ENCODE measurements at regions not wholly inside any gene's neighbourhood (a gene's known extent, or its start where the extent isn't known, plus 50 kb on each side); places are given as distances from the start of the nearest gene placed in this dataset.
"Not testable (repeated sequence)": the region's sequence is repeated elsewhere in the genome, so short reads cannot be mapped to it uniquely, and the experiment has no call there.

DNA sequence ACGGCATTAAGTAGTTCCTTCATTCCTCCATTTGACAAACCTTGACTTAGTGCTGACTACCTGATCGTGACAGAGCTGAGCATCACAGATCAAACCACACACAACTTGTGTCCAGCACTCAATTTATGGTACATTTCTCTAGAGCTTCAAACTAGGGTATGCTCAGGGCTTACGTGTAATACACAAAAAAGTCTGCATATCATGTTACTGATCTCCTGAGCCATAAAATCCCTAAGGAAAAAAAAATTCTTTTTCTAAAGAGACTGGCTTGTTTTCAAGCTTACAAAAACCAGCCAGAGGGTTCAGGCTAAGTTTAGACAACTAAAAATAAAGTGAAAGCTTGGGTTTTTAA lies 88.0 kb upstream of the ALKAL2 start:
- DNase-seq (ENCODE audit: low read depth): no peak

DNA sequence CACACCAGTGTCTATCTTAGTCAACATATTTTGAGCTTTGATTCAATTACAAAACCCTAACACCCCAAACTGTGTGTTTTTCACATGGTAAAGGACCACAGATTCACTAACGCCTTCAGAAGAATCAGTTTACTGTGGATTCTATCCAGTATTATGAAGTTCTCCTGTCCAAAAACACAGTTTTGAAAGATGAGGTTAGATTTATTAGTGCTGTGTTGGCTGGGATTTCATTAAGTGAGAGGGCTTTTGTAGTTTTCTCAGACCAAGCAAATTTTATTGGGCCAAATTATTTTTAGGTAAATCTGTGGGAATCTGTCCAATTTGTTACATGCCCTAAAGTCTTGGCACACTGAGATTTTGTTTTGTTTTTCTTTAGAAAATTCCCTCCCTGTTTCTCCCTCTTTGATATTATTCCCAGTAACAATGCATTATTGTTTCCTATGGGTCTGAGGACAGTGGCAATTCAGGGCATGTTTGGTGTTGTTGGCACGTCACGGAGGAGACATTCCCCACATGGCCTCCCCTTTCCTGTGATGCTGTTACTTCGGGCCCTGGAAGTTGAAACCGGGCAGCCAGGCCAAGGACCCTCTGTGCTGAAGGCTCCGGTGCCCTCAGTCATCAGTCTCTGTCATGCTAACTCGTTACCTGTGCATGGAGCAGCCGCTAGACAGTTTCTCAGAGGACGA lies 87.5 kb upstream of the ALKAL2 start:
- DNase-seq (ENCODE audit: low read depth): no peak

- no peak for DNase-seq (ENCODE audit: low read depth)
Measured at GRCh38 chr2:368386-368785, 80.5 kb upstream of the ALKAL2 start.

GRCh38 chr2:367246-367645 lies 79.4 kb upstream of the ALKAL2 start:
- DNase-seq (ENCODE audit: low read depth): no peak

DNA sequence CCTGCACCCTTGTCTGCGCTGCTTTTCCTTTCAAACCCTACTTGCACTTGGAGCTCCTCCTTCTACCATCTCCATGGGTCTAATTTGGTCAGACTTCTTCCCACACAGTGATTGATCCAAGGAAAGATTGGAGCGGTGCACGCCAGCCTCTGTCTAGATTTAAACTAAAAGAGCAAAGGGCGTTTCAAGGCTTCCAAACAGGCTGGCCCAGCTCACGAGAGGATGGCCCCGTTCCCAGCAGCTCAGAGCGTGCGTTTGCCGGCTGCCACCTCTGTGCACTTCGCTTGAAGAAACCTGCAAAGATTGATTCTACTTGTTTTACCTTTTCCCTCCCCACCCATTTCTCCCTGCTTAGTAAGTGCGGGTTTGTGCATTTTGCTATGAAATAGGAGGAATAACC lies 78.8 kb upstream of the ALKAL2 start:
- DNase-seq (ENCODE audit: low read depth): no peak

- no peak for DNase-seq (ENCODE audit: low read depth)
Measured at GRCh38 chr2:365367-366275, 77.7 kb upstream of the ALKAL2 start.

DNA sequence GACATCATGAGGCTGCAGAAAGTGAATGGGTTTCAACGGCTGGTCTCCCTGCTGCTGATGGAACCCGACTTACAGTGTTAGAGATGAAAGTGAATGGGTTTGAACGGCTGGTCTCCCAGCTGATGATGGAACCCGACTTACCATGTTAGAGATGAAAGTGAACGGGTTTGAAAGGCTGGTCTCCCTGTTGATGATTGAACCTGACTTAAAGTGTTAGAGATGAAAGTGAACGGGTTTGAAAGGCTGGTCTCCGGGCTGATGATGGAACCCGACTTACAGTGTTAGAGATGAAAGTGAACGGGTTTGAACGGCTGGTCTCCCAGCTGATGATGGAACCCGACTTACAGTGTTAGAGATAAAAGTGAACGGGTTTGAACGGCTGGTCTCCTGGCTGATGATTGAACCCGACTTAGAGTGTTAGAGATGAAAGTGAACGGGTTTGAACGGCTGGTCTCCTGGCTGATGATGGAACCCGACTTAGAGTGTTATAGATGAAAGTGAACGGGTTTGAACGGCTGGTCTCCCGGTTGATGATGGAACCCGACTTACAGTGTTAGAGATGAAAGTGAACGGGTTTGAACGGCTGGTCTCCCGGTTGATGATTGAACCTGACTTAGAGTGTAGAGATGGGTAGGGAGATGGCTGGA lies 76.1 kb upstream of the ALKAL2 start:
- DNase-seq (ENCODE audit: low read depth): no peak

DNA sequence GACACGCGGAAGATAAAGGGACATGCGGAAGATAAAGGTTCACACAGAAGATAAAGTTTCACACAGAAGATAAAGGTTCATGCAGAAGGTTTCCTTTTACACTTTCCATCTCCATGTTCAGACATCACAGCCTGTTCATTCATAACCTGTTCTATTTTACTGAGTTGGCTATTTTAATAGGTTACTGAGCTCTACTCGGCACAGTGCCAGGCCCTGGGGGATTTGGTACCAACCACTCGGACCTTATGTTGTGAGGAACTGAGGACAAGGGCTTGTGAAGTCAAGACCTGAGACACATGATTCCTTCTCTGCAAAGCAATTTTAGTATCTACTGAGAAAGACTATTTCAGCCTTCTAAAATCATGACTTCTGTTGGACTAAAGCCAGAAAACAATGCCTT lies 75.0 kb upstream of the ALKAL2 start:
- DNase-seq (ENCODE audit: low read depth): no peak

DNA sequence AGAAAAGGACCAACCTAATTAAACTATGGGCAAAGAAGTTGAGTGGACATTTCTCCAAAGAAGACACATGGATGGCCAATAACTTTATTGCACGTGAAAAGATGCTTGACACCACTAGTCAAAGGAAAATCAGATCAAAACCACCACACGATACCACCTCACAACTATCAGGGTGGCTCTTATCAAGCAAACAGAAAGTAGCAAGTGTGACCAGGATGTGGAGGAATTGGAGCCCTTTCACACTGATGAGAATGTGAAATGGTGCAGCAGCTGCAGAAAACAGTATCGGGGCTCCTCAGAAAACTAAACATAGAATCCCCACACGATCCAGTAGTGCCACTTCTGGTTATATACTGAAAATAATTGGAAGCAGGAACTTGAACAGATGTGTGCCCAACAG lies 72.2 kb upstream of the ALKAL2 start:
- DNase-seq (ENCODE audit: low read depth): no peak

GRCh38 chr2:359047-359446 lies 71.2 kb upstream of the ALKAL2 start:
- no peak for DNase-seq (ENCODE audit: low read depth)

DNA sequence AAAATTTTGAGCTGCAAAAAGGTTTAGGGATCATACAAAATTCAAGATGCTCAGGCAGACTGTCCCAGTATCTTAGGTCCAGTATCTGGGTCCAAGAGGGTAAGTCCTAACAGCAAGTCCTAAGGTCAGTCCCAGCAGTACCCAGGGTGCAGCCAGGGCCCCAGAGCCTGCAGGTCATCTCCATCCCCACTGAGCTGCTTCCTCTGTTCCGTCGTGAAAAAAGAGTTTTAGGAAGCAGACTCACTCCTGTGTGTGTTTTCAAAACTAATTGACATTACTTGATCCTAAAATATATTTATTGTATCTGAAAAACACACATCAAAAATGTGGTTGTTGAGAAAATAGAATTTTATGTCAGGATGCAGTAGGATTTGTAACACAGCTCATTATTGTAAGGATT lies 69.9 kb upstream of the ALKAL2 start:
- DNase-seq (ENCODE audit: low read depth): no peak

- DNase-seq (ENCODE audit: low read depth): not testable (repeated sequence)
Measured at GRCh38 chr2:356304-356703, 68.4 kb upstream of the ALKAL2 start.

- DNase-seq (ENCODE audit: low read depth): no peak
Measured at GRCh38 chr2:355773-356172, 67.9 kb upstream of the ALKAL2 start.

GRCh38 chr2:352696-353095 lies 64.8 kb upstream of the ALKAL2 start:
- no peak for DNase-seq (ENCODE audit: low read depth)

GRCh38 chr2:349390-349789 lies 61.5 kb upstream of the ALKAL2 start:
- no peak for DNase-seq (ENCODE audit: low read depth)

GRCh38 chr2:348361-348916 lies 60.5 kb upstream of the ALKAL2 start:
- DNase-seq (ENCODE audit: low read depth): no peak

DNA sequence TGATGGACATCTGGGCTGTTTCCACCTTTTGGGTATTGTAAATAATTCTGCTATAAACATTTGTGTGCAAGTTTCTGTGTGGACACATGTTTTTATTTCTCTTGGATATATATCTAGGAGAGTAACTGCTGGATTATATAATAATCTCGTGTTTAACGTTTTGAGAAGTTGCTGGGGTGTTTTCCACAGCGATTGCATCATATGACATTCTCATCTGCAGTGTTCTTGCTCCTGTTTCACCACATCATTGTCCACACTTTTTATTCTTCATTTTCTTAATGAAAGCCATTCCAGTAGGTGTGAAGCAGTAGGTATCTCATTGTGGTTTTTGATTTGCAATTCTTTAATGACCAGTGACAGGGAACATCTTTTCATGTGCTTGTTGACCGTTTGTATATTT lies 56.9 kb upstream of the ALKAL2 start:
- no peak for DNase-seq (ENCODE audit: low read depth)

DNA sequence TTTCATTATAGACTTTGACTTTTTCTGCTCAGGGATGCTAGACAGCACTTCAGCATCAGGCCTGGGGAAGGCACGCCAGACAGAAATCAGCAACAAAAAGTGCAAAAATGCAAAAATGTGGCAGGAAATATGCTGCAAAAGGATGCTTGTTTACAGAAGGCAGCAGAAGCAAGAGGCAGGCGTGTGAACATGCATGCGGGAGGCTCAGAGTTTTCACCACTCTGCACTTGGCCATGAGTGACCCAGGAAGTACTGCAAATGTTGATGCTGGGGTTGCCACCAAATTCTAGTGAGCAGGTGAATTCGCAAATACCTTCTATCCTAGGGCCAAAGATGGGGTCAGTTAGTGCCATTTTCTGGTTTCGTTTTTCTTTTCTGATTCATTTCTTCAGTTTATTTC lies 55.5 kb upstream of the ALKAL2 start:
- no peak for DNase-seq (ENCODE audit: low read depth)

GRCh38 chr2:341912-342311 lies 54.0 kb upstream of the ALKAL2 start:
- DNase-seq (ENCODE audit: low read depth): no peak

GRCh38 chr2:341017-341542 lies 53.2 kb upstream of the ALKAL2 start:
- DNase-seq (ENCODE audit: low read depth): no peak
